ACC112 (cell line): ENCODE measurements at regions not wholly inside any gene's neighbourhood (a gene's known extent, or its start where the extent isn't known, plus 50 kb on each side); places are given as distances from the start of the nearest gene placed in this dataset.

Experiments
- H2AFZ ChIP-seq: fragments of 200-600 bp; sonication (generic); one replicate; pipeline ENCODE4 v1.6.0; 2017; ENCODE audit warnings: antibody characterized with exemption, low read length; ENCODE audit not compliant: unreplicated experiment
- H3K27ac ChIP-seq: fragments of 200-600 bp; sonication (generic); 2 replicates; pipeline ENCODE4 v1.5.1; 2014; ENCODE audit warnings: low read depth, mild to moderate bottlenecking, antibody characterized with exemption, low read length, moderate library complexity
- H3K27me3 ChIP-seq: fragments of 200-600 bp; sonication (generic); 2 replicates; pipeline ENCODE4 v1.6.1; 2014; ENCODE audit warnings: mild to moderate bottlenecking, antibody characterized with exemption, low read length, moderate library complexity, mixed read lengths; ENCODE audit not compliant: insufficient read depth
- H3K36me3 ChIP-seq: fragments of 200-600 bp; sonication (generic); 2 replicates; pipeline ENCODE4 v1.6.1; 2016; ENCODE audit warnings: mild to moderate bottlenecking, antibody characterized with exemption, low read length, moderate library complexity, mixed read lengths; ENCODE audit not compliant: insufficient read depth
- H3K4me1 ChIP-seq: fragments of 200-600 bp; sonication (generic); one replicate; pipeline ENCODE4 v1.6.1; 2016; ENCODE audit warnings: low read length, mixed read lengths; ENCODE audit not compliant: insufficient read depth, unreplicated experiment, control insufficient read depth
- H3K4me3 ChIP-seq: fragments of 200-600 bp; sonication (generic); 2 replicates; pipeline ENCODE4 v1.5.1; 2014; ENCODE audit warnings: mild to moderate bottlenecking, low read depth, low read length
- H3K79me2 ChIP-seq: fragments of 200-600 bp; sonication (generic); one replicate; pipeline ENCODE4 v1.6.0; 2016; ENCODE audit warnings: low read length; ENCODE audit not compliant: control insufficient read depth, unreplicated experiment, insufficient read depth

DNA sequence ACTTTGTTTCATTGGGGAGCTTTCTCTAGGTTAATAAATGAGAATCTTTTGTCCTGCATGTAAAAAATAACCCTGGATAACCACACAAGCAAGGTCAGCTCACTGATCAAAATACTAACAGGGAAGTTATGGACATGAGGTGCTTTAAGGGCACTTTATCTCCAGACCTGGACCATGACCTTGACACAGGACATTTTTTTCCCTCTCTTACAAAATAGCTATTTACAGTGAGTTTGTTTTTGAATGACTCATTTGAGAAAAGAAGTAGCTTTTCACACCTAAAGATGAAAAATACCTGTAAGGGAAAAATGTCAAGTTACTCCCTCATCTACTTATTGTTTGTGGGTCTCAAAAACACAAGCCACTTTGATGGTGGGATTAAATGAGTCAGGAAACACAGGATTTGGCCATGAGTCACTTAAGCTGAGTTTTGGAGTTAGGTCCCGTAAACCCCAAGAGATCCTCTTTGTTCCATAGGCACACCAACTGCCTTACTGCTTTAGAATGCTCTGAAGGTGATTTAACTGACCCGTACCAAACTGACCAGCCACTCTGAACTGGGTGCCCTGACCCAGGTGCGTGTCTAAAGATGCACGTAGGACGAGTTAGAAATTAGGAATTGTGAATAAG is 479.3 kb upstream of the NXPH2 start:
- no peak overlapping the region for H2AFZ ChIP-seq
- no peaks in the 10 kb centered on the region for H3K27me3 ChIP-seq
- H3K4me3 ChIP-seq: no peak overlapping the region
- no peaks in the 10 kb centered on the region for H3K36me3 ChIP-seq
- no peaks in the 10 kb centered on the region for H3K4me1 ChIP-seq
- no peaks in the 10 kb centered on the region for H3K79me2 ChIP-seq
- no peak overlapping the region for H3K27ac ChIP-seq

DNA sequence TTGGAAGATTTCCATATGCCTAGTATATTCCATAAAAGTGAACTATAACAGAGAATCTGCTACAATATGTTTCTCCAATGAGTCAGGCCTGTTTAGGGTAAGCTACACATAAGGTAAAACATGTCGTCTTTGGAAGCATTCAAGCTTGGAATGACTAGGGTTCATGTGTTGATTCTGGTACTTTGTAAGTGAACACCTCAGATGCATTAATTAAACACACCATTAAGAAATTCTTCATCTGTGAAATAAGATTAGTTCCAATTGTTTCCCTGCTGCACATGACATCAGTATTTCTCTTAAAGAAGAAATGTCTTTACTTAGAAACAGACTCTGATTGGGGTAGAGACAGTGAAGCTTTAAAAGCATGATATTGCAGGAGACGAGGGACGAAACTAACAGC is 461.1 kb upstream of the NXPH2 start:
- no peaks in the 10 kb centered on the region for H3K79me2 ChIP-seq
- H3K27me3 ChIP-seq: no peaks in the 10 kb centered on the region
- no peaks in the 10 kb centered on the region for H3K36me3 ChIP-seq
- no peaks in the 10 kb centered on the region for H3K4me1 ChIP-seq
- no peak overlapping the region for H2AFZ ChIP-seq
- no peak overlapping the region for H3K4me3 ChIP-seq
- no peak overlapping the region for H3K27ac ChIP-seq

DNA sequence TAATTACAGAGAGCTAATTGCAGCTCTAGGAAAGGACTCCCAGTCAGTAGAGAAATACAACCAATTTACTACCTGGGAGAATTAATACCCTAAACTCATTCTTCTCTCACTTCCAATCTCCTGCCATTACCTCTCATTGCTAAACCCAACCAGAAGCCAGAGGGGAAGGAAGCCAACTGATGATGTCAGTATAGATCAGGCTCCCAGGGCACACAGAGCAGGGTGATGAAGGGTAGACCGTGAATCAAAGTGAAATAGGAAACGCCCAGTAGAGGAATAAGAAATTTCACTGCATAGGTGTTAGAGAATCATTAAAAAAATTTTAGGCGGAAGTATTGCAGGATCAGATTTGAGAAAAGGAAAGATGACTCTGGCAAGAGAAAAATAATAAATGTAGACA is 456.8 kb upstream of the NXPH2 start:
- no peaks in the 10 kb centered on the region for H3K79me2 ChIP-seq

DNA sequence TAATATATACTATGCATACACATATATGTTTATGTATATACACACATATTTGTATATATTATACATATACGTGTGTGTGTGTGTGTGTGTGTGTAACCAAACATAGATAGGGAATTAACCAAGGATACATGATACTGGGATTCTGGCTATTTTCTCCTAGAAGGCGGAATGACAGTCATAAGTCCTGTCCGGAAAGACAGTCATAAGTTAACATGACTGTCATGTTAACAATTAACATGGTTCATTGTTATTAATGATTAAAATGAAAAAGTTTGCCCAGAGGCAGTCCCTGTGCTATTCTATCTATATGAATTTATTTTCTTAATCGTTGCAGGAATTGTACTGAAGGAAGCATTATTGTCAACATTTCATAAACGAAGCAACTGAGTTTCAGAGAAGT is 450.7 kb upstream of the NXPH2 start:
- Histone ChIP-seq H3K27ac (no peak overlapping the region), H2AFZ (no peak overlapping the region), H3K4me1 (no peaks in the 10 kb centered on the region), H3K27me3 (no peaks in the 10 kb centered on the region), H3K36me3 (no peaks in the 10 kb centered on the region), H3K79me2 (no peaks in the 10 kb centered on the region), H3K4me3 (no peak overlapping the region)

More for the DNA sequence above, 456.8 kb upstream of the NXPH2 start:
- Histone ChIP-seq H2AFZ (no peak overlapping the region), H3K27me3 (no peaks in the 10 kb centered on the region), H3K4me3 (no peak overlapping the region), H3K36me3 (no peaks in the 10 kb centered on the region), H3K27ac (no peak overlapping the region), H3K4me1 (no peaks in the 10 kb centered on the region)

DNA sequence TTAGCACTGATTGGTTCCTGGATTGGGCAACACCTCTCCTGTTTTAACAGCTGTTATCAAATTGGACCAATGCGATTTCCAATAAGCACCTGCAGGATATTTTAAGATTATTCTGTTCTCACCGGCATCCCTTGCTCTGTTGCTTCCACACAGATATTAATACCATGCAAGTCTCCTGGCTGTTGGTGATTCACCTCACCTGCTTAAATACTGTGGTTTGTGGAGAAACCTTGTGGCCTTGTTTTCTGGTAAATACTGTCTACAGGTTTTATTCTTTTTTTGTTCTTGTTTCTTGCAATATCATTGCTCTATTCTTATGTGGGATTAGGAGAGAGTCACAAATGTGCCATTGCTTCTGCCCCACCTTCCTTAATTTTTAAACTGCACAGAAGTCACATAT is 448.1 kb upstream of the NXPH2 start:
- Histone ChIP-seq H3K4me3 (no peak overlapping the region), H2AFZ (no peak overlapping the region), H3K27me3 (no peaks in the 10 kb centered on the region), H3K27ac (no peak overlapping the region), H3K79me2 (no peaks in the 10 kb centered on the region), H3K36me3 (no peaks in the 10 kb centered on the region), H3K4me1 (no peaks in the 10 kb centered on the region)

DNA sequence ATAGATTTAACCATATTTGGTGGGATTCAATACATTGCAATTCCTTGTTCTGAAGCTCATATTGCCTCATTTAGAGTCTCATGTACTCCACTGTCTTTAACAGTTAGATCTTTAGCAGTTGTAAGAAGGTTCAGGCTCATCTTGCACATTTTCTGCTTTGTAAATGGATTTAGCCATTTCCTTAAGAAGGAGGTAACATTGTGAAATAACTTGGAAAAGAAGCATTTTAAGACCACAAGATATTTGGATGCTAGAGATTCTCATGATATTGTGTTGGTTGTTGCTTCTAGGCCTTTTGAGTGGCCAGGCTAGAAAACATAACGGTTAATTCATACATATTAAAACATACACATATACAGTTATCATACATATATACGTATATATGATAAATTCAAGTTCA is 445.8 kb upstream of the NXPH2 start:
- Histone ChIP-seq H3K27ac (no peak overlapping the region), H3K36me3 (no peaks in the 10 kb centered on the region), H3K79me2 (no peaks in the 10 kb centered on the region), H3K27me3 (no peaks in the 10 kb centered on the region), H3K4me3 (no peak overlapping the region), H3K4me1 (no peaks in the 10 kb centered on the region), H2AFZ (no peak overlapping the region)

DNA sequence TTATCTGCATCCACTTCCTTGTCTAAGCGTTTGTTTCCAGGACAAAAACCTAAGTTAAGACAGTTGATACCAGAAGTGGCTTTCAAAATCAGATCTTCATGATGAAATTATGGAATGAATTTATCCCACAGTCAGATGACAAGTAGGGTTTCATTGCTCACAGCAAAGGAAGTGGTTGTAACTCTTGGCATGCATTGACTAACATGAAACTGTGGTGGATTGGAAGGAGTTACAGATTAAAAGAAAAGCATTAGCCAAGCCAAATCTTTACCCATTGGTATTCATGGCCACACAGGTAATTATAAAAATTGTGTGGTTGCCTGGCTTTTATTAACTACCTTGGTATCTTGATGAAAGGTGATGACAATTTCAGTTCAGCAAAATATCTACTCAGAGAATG is 438.0 kb upstream of the NXPH2 start:
- no peak overlapping the region for H3K4me3 ChIP-seq
- no peaks in the 10 kb centered on the region for H3K27me3 ChIP-seq
- no peaks in the 10 kb centered on the region for H3K4me1 ChIP-seq
- no peaks in the 10 kb centered on the region for H3K36me3 ChIP-seq
- H3K27ac ChIP-seq: no peak overlapping the region
- H3K79me2 ChIP-seq: no peaks in the 10 kb centered on the region
- no peak overlapping the region for H2AFZ ChIP-seq

DNA sequence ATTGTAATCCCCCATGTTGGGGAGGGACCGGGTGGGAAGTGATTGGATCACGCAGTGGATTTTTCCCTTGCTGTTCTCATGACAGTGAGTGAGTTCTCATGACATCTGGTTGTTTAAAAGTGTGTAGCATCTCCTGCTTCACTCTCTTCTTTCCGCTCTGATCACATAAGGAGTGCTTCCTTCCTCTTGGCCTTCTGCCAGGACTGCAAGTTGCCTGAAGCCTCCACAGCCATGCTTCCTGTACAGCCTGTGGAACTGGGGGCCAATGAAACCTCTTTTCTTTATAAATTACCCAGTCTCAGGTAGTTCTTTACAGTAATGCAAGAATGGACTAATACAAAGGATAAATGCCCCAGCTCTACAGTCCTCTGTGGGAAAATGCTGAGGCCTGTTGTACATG is 437.5 kb upstream of the NXPH2 start:
- H2AFZ ChIP-seq: no peak overlapping the region
- no peaks in the 10 kb centered on the region for H3K36me3 ChIP-seq
- H3K4me3 ChIP-seq: no peak overlapping the region
- H3K79me2 ChIP-seq: no peaks in the 10 kb centered on the region
- H3K4me1 ChIP-seq: no peaks in the 10 kb centered on the region
- no peak overlapping the region for H3K27ac ChIP-seq
- no peaks in the 10 kb centered on the region for H3K27me3 ChIP-seq

DNA sequence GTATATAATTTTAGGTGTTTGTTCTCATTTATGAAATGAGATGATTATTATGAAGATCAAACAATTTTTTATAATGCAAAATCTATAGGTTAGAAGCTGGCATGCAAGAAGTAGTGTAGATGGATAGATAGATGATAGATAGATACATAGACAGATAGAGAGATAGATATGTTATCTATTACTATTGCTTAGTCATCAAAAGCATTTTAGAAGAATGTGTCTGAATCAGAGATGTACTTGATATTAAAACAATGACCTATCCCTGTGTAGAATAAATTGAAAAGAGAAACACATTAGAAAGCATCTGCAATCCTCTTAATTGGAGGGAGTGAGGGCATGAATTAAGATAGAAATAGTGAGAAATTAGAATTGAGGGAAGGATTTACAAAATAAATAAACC is 436.2 kb upstream of the NXPH2 start:
- no peaks in the 10 kb centered on the region for H3K27me3 ChIP-seq
- no peak overlapping the region for H2AFZ ChIP-seq
- no peaks in the 10 kb centered on the region for H3K36me3 ChIP-seq
- no peaks in the 10 kb centered on the region for H3K79me2 ChIP-seq
- H3K27ac ChIP-seq: no peak overlapping the region
- no peak overlapping the region for H3K4me3 ChIP-seq
- H3K4me1 ChIP-seq: no peaks in the 10 kb centered on the region

DNA sequence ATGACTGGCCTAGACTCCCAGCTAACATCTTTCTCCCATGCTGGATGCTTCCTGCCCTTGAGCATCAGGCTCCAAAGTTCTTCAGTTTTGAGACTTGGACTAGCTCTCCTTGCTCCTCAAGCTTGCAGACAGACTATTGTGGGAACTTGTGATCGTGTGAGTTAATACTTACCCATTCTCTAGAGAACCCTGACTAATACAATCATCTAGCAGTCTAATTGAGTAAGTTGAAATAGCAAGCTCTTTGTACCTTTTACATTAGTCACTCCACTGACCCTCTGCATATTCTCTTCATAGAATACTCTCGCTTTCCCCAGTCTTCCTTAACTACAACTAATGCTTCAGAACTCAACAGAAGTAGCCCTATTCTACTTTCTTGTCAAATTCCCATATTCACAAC is 434.6 kb upstream of the NXPH2 start:
- Histone ChIP-seq H3K27me3 (no peaks in the 10 kb centered on the region), H3K27ac (no peak overlapping the region), H3K4me1 (no peaks in the 10 kb centered on the region), H3K36me3 (no peaks in the 10 kb centered on the region), H2AFZ (no peak overlapping the region), H3K4me3 (no peak overlapping the region), H3K79me2 (no peaks in the 10 kb centered on the region)

DNA sequence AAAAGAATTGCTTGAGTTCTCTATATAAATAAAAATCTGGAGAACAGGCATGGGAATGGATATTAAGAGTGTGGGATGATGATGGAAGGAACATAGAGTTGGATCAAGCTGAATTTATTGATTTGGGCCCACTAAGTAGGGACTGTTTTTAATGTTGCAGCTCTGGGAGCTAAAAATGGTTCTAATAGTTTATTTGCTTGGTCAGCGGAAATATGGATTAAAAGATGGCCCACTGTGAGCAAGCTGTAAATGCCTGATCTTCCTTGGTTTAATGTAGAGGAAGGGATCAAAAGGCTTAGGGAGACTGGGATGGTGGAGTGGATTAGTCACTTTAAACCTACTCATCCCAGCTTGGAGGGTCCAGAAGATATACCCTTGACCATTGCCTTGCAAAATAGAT is 429.4 kb upstream of the NXPH2 start:
- no peak overlapping the region for H3K27ac ChIP-seq
- no peaks in the 10 kb centered on the region for H3K27me3 ChIP-seq
- no peaks in the 10 kb centered on the region for H3K79me2 ChIP-seq
- H3K4me1 ChIP-seq: no peaks in the 10 kb centered on the region
- no peak overlapping the region for H2AFZ ChIP-seq
- H3K4me3 ChIP-seq: no peak overlapping the region
- H3K36me3 ChIP-seq: no peaks in the 10 kb centered on the region
